AG04449 (cell line): ENCODE measurements at regions not wholly inside any gene's neighbourhood (a gene's known extent, or its start where the extent isn't known, plus 50 kb on each side); places are given as distances from the start of the nearest gene placed in this dataset.

Experiments
- CTCF ChIA-PET: fragments of 350-600 bp; formaldehyde crosslinking; extraction: SDS; loops from one replicate; lab custom pipeline; 2021; ENCODE audit warnings: antibody characterized with exemption; lab: Yijun Ruan, JAX
- POLR2A ChIA-PET: fragments of 400-600, 350-600 bp; formaldehyde crosslinking; extraction: SDS; loops from one replicate; lab custom pipeline; 2020; ENCODE audit warnings: antibody characterized with exemption, inconsistent platforms; lab: Yijun Ruan, JAX
- DNase-seq: peaks from one replicate; pipeline ENCODE4 v3.0.0-alpha.2; 2010; ENCODE audit warnings: low read depth, low spot score
- H3K4me3 ChIP-seq: 2 replicates; pipeline ENCODE4 v1.5.1; 2011; ENCODE audit warnings: low read depth, mild to moderate bottlenecking, control low read depth, low read length
- CTCF ChIP-seq: IDR thresholded peaks from one replicate; pipeline ENCODE4 v1.5.1; 2011; ENCODE audit warnings: mild to moderate bottlenecking, moderate library complexity, low read length, control low read depth, inconsistent platforms; ENCODE audit not compliant: insufficient read depth; ENCODE audit errors: missing control alignments

- CTCF ChIA-PET = no interaction called here
- no peak for TF ChIP-seq CTCF
- no peak for DNase-seq
- H3K4me3 ChIP-seq = no peak overlapping the region
- POLR2A ChIA-PET = no interaction called here
These were observed 462.3 kb upstream of the LRFN5 start for GRCh38 chr14:41144370-41144769.

GRCh38 chr14:41137741-41138140 lies 468.9 kb upstream of the LRFN5 start:
- H3K4me3 ChIP-seq = no peak overlapping the region
- CTCF ChIA-PET = no interaction called here
- no peak for DNase-seq
- POLR2A ChIA-PET = no interaction called here
- TF ChIP-seq CTCF = no peak

GRCh38 chr14:41130274-41130673 lies 476.4 kb upstream of the LRFN5 start:
- no peak for DNase-seq
- CTCF ChIA-PET = no interaction called here
- H3K4me3 ChIP-seq = no peak overlapping the region
- POLR2A ChIA-PET = no interaction called here
- TF ChIP-seq CTCF = no peak

- ChIA-PET CTCF (no interaction called here), POLR2A (no interaction called here)
- H3K4me3 ChIP-seq = no peak overlapping the region
- DNase-seq = no peak
- TF ChIP-seq CTCF = no peak
These were observed 486.3 kb upstream of the LRFN5 start for GRCh38 chr14:41120402-41120801.

GRCh38 chr14:41096131-41096530 lies 510.5 kb upstream of the LRFN5 start:
- ChIA-PET POLR2A (no interaction called here), CTCF (no interaction called here)
- H3K4me3 ChIP-seq = no peak overlapping the region
- TF ChIP-seq CTCF = no peak
- no peak for DNase-seq

- ChIA-PET POLR2A (no interaction called here), CTCF (no interaction called here)
- H3K4me3 ChIP-seq = no peak overlapping the region
- TF ChIP-seq CTCF = no peak
- DNase-seq = no peak
These were observed 519.6 kb upstream of the LRFN5 start for GRCh38 chr14:41087056-41087455.
